ENCODE measurements at regions not wholly inside any gene's neighbourhood (a gene's known extent, or its start where the extent isn't known, plus 50 kb on each side); places are given as distances from the start of the nearest gene placed in this dataset.

- no peaks in the 10 kb centered on the region for H3K36me3 ChIP-seq (ENCODE audit: control insufficient read depth, insufficient read depth, low read length)
- no peaks in the 10 kb centered on the region for H3K27me3 ChIP-seq (ENCODE audit: control insufficient read depth, insufficient read depth, low read length)
- no peak for TF ChIP-seq CTCF (IDR thresholded peaks at IDR 0.05; ENCODE audit: insufficient read depth, low read length, poor library complexity, severe bottlenecking)
- no peak for DNase-seq (ENCODE audit: low read depth)
- H3K4me3 ChIP-seq (ENCODE audit: low read depth, low read length) = no peak overlapping the region
Measured at GRCh38 chr9:82543726-82544125, 519.2 kb downstream of the RASEF start.

- no peak for TF ChIP-seq CTCF (IDR thresholded peaks at IDR 0.05; ENCODE audit: insufficient read depth, low read length, poor library complexity, severe bottlenecking)
- H3K4me3 ChIP-seq (ENCODE audit: low read depth, low read length) = no peak overlapping the region
- H3K36me3 ChIP-seq (ENCODE audit: control insufficient read depth, insufficient read depth, low read length) = no peaks in the 10 kb centered on the region
- no peaks in the 10 kb centered on the region for H3K27me3 ChIP-seq (ENCODE audit: control insufficient read depth, insufficient read depth, low read length)
- no peak for DNase-seq (ENCODE audit: low read depth)
Measured at GRCh38 chr9:82546136-82546535, 516.8 kb downstream of the RASEF start.

- no peak for DNase-seq (ENCODE audit: low read depth)
- no peak for TF ChIP-seq CTCF (IDR thresholded peaks at IDR 0.05; ENCODE audit: insufficient read depth, low read length, poor library complexity, severe bottlenecking)
- H3K36me3 ChIP-seq (ENCODE audit: control insufficient read depth, insufficient read depth, low read length) = no peaks in the 10 kb centered on the region
- H3K4me3 ChIP-seq (ENCODE audit: low read depth, low read length) = no peak overlapping the region
- no peaks in the 10 kb centered on the region for H3K27me3 ChIP-seq (ENCODE audit: control insufficient read depth, insufficient read depth, low read length)
Measured at GRCh38 chr9:82547995-82548394, 514.9 kb downstream of the RASEF start.

GRCh38 chr9:82549174-82549821 lies 513.6 kb downstream of the RASEF start:
- DNase-seq (ENCODE audit: low read depth) = no peak
- Histone ChIP-seq H3K36me3 (ENCODE audit: control insufficient read depth, insufficient read depth, low read length) (no peaks in the 10 kb centered on the region), H3K27me3 (ENCODE audit: control insufficient read depth, insufficient read depth, low read length) (no peaks in the 10 kb centered on the region), H3K4me3 (ENCODE audit: low read depth, low read length) (no peak overlapping the region)
- TF ChIP-seq CTCF (IDR thresholded peaks at IDR 0.05; ENCODE audit: insufficient read depth, low read length, poor library complexity, severe bottlenecking) = no peak

GRCh38 chr9:82552784-82553183 lies 510.2 kb downstream of the RASEF start:
- Histone ChIP-seq H3K4me3 (ENCODE audit: low read depth, low read length) (no peak overlapping the region), H3K36me3 (ENCODE audit: control insufficient read depth, insufficient read depth, low read length) (no peaks in the 10 kb centered on the region), H3K27me3 (ENCODE audit: control insufficient read depth, insufficient read depth, low read length) (no peaks in the 10 kb centered on the region)
- DNase-seq (ENCODE audit: low read depth) = no peak
- TF ChIP-seq CTCF (IDR thresholded peaks at IDR 0.05; ENCODE audit: insufficient read depth, low read length, poor library complexity, severe bottlenecking) = no peak
